HG03457 (cell line): ENCODE measurements at regions not wholly inside any gene's neighbourhood (a gene's known extent, or its start where the extent isn't known, plus 50 kb on each side); places are given as distances from the start of the nearest gene placed in this dataset.

Experiments
- ATAC-seq: cut with Tn5 transposase; IDR thresholded peaks from one replicate; pipeline ENCODE4 v1.9.1; 2021; ENCODE audit warnings: moderate number of reproducible peaks; ENCODE audit not compliant: unreplicated experiment

GRCh38 chr3:72336114-72336651 is 512.1 kb downstream of the SHQ1 start:
- ATAC-seq = no peak

DNA sequence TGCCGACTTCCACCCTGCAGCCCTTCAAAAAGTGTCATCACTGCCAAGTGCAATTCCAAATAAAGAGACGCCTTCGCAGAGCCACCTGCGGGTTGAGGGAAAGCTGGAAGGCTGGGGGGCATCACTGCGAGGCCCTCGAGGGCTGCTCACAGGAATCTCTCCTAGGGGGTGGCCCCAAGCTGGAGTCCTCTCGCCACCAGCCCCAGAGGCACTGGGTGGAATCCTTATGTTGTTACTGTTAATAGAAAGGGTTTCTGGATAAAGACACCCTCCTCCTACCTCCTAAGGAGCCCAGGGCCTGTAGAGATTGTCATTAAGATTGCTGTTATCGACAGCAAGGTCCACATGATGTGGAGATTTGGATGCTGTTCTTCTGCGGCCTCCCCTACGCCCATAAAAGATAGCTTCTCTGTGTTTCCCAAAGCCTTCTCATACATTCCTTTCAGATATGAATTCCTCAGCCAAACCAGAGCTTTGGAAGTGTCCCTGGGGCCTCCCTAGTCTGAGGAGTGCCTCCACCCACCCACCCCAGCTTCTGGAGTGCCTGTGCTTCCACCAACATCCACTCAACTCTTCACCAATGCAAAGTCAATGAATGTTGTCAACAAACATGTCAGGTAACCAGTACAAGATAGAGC is 512.7 kb downstream of the SHQ1 start:
- no peak for ATAC-seq

DNA sequence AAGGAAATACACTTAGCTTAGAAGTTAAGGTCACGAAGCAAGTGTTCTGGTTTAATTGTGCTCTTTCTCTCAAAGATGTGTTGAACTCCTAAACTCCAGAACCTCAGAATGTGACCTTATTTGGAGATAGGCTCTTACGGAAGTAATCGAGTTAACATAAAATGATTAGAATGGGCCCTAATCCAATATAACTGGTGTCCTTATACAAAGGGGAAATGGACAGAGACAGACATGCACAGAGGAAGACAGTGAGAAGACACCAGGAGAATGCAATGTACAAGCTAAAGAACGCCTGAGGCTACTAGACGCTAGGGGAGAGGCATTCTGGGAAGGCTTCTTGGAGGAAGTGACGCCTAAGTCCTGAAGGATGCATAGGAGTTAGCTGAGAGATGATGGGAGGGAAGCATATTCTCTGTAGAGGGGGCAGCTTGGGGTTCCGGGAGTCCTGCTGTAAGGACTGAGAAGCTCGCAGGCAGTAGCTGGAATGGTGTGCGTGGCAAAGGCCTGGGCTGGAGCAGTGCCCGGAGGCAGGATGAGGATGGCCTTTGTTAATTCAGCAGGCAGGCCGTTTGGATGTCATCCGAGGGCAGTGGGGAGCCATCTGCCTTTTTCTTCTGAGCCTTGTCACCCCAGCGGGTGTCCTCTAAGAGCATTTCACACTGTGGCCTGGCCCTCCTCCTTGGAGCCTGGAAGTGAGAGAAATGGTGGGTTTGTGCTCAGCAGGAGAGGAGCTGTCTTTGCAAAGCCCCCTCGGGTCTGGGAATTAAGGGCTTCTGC is 513.4 kb downstream of the SHQ1 start:
- ATAC-seq = no peak

GRCh38 chr3:72332689-72333088 is 515.6 kb downstream of the SHQ1 start:
- ATAC-seq = no peak

- ATAC-seq = no peak
Observed at GRCh38 chr3:72332036-72332435, 516.2 kb downstream of the SHQ1 start.

- ATAC-seq = no peak
Observed at GRCh38 chr3:72331076-72331475, 517.2 kb downstream of the SHQ1 start.

- no peak for ATAC-seq
Observed at GRCh38 chr3:72329354-72329753, 518.9 kb downstream of the SHQ1 start.

GRCh38 chr3:72328755-72329277 is 519.4 kb downstream of the SHQ1 start:
- no peak for ATAC-seq

- no peak for ATAC-seq
Observed at GRCh38 chr3:72327008-72327407, 521.2 kb downstream of the SHQ1 start.

- ATAC-seq = no peak
Observed at GRCh38 chr3:72324253-72324811, 523.9 kb downstream of the SHQ1 start.

DNA sequence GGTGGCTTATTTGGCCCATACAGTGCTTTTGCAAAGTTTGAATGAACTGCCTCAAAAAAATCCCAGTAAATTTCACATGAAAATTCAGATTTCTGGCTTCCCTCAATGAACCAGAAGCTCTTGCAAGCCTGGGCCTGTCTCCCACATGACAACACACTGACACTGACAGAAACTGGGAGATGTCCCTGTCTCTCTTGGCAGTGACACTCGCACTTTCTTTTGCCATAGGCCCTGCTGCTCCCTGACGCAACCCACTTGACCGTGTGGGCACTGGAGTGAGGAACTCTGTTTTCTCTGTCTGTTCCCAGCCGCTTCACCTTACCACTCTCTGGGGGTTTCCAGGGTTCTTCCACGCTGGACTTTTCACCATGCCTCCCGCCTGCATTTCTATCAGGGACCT is 524.5 kb downstream of the SHQ1 start:
- no peak for ATAC-seq

- ATAC-seq = no peak
Observed at GRCh38 chr3:72322264-72322976, 525.8 kb downstream of the SHQ1 start.

DNA sequence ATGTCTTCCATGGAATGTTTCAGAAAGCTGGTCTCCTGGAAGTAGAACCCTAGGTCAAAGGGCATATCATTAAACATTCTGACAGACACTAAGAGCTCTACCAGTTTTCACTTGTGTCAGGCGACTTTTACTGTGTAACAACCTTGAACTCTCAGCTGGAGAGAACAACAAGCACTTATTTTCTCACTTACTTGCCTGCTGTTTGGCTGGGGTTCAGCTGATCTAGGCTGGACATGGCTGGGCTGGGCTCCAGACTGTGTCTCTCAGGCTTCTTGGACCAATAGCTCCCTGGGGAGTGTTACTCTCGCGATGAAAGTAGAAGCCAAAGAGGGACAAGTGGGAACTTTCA is 527.3 kb downstream of the SHQ1 start:
- ATAC-seq = no peak

DNA sequence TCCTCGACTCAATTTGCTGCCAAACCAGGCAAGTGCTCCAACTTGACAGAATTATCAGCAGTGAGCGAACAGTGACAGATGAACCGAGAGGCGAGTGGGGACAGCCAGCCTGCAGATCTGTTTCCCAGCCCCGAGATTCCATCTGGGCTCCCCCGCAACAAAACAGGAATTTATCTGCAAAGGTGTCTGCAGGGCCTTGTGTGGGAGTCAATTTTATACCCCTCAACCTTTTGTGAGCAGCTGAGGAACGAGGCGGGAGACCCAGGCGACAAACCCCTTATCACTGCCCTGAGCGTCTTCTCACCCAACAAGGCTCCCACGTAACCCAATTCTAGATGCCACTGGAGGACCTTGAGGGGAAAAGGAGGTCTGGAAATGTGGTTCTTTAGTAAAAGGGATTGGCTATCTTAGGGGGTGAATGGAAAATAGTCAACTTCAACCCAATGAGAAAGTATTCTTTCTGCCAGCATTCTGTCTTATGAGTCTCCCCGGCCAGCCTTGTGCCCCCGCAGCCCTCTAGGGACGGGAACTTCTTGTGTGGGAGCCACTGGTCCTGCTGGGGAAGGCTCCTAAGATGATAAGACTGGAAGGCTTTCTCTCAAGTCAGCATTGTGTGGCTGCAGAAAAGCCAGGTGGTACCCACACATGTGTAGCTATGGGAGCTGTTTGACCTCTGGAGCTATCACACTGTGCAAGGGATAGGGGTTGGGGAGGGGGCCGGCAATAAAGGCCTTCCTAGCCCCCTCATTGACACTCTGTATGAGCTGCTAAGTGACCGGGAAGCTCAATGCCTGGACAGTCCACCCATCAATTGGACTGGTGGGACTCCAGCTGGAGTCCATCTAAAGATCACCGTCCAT is 527.9 kb downstream of the SHQ1 start:
- ATAC-seq = no peak

GRCh38 chr3:72319194-72320094 is 528.8 kb downstream of the SHQ1 start:
- ATAC-seq = no peak

DNA sequence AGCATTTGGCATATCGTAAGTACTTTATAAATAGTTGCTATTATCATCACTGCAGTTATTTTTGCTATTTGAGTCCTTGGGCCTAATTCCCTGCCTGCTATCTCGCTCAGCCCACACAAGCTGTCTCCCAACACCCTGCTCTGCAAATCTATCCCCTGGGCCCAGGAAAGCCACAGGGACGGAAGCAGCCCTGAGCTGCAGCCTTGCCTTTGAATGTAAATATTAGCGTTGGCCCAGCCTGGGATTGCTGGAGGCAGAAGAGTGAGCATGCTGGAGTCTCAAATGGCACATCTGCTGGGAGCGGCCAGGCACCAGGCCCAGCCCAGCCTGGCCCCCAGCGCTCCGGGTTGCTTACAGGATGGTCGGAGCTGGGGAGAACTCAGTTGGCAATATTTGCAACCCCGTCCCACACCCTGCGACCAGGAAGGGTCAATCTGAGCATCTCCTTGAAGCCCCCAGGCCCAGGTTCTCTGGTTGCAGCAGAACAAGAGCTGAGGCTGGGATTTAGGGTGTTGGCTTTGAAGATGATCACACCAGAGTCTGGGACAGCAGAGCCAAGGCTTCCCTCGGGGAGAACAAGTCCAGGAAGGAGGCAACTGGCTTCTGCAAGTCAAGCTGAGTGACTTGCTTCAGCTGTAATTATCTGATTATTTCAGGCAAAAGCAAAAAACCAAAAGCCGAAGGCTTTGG is 529.6 kb downstream of the SHQ1 start:
- ATAC-seq = no peak

DNA sequence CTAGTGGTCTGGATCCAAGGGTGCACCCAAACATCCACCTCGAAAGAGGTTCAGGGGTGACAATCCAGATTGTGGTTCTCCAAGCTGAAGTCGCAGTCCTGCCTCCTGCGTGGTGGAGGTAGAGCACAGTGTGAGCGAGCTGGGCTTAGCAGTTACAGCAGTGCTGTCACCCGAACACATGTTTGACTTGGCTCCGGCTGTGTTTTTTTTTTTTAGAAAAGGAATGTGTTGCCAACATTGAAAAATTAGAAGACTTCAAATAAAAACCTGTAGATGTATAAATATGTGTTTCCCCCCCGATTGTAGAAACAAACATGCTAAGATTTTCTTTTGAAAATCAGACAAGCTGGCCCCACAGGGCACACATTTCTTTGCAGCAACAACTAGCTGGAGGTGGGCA is 530.8 kb downstream of the SHQ1 start:
- ATAC-seq = no peak

DNA sequence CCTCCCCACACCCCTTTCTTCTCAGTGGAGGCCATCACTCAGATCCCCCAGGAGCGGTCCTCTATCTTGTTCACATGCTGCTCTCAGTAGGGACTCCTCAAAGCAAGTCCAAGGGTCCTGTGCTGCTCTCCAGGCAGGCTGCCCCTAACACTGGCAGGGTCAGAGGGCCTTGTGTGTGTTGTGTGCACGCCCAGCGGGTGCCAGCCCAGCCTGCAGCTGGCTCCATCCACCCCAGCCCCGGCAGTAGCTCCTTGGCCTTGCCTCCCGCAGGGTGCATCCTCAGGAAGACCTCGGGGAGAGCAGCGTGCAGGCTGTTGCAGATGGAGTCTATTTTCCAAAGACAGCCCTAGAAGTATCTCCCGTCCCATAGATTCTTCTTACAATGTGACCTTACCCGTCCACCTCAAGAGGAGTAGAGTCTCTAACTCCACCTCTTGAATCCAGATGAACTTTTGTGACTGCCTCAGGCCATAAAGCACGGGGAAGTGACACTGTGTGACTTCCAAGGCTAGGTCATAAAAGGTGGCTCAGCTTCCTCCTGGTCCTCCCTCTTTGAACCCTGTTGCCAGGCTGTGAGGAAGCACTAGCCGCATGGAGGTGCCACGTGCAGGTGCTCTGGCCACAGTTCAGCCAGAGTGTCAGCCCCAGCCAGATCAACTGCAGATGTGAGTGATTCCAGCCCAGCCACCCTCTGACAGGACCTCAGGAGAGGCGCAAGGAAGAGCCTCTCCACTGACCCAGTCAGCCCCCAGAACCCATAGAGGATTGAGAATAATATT is 531.6 kb downstream of the SHQ1 start:
- no peak for ATAC-seq
